GM18520 (cell line): ENCODE measurements at regions not wholly inside any gene's neighbourhood (a gene's known extent, or its start where the extent isn't known, plus 50 kb on each side); places are given as distances from the start of the nearest gene placed in this dataset.

Experiments used
- ATAC-seq: cut with Tn5 transposase; IDR thresholded peaks from one replicate; pipeline ENCODE4 v1.9.1; 2021; ENCODE audit not compliant: unreplicated experiment

- no peak for ATAC-seq
Observed at GRCh38 chr13:30033681-30034457, 183.5 kb upstream of the UBL3 start.

- no peak for ATAC-seq
Observed at GRCh38 chr13:30032263-30032662, 181.8 kb upstream of the UBL3 start.

- ATAC-seq, result no peak
Observed at GRCh38 chr13:30031488-30031887, 181.1 kb upstream of the UBL3 start.

GRCh38 chr13:30030141-30030750 lies 179.8 kb upstream of the UBL3 start:
- ATAC-seq, result no peak

GRCh38 chr13:30027569-30028455 lies 177.4 kb upstream of the UBL3 start:
- ATAC-seq, result no peak

GRCh38 chr13:30026909-30027308 lies 176.5 kb upstream of the UBL3 start:
- no peak for ATAC-seq

- ATAC-seq, result no peak
Observed at GRCh38 chr13:30026093-30026492, 175.7 kb upstream of the UBL3 start.

GRCh38 chr13:30025351-30025750 lies 174.9 kb upstream of the UBL3 start:
- no peak for ATAC-seq

- ATAC-seq, result no peak
Observed at GRCh38 chr13:30024125-30024865, 173.9 kb upstream of the UBL3 start.

- ATAC-seq, result no peak
Observed at GRCh38 chr13:30023196-30023895, 172.9 kb upstream of the UBL3 start.

- no peak for ATAC-seq
Observed at GRCh38 chr13:30022796-30023195, 172.4 kb upstream of the UBL3 start.

- ATAC-seq, result no peak
Observed at GRCh38 chr13:30022256-30022655, 171.8 kb upstream of the UBL3 start.

GRCh38 chr13:30021611-30022010 lies 171.2 kb upstream of the UBL3 start:
- no peak for ATAC-seq

GRCh38 chr13:30020726-30021312 lies 170.4 kb upstream of the UBL3 start:
- ATAC-seq, result no peak

- no peak for ATAC-seq
Observed at GRCh38 chr13:30019648-30020626, 169.5 kb upstream of the UBL3 start.

- no peak for ATAC-seq
Observed at GRCh38 chr13:30017880-30018279, 167.5 kb upstream of the UBL3 start.

GRCh38 chr13:30016398-30016797 lies 166.0 kb upstream of the UBL3 start:
- no peak for ATAC-seq

- ATAC-seq, result no peak
Observed at GRCh38 chr13:30009411-30009810, 159.0 kb upstream of the UBL3 start.

- no peak for ATAC-seq
Observed at GRCh38 chr13:30006246-30006645, 155.8 kb upstream of the UBL3 start.
